HT1080 (cell line): ENCODE measurements at regions not wholly inside any gene's neighbourhood (a gene's known extent, or its start where the extent isn't known, plus 50 kb on each side); places are given as distances from the start of the nearest gene placed in this dataset.

Source experiments
- DNase-seq: peaks from one replicate; pipeline ENCODE4 v3.0.0-alpha.2; 2015; ENCODE audit warnings: low read depth

DNA sequence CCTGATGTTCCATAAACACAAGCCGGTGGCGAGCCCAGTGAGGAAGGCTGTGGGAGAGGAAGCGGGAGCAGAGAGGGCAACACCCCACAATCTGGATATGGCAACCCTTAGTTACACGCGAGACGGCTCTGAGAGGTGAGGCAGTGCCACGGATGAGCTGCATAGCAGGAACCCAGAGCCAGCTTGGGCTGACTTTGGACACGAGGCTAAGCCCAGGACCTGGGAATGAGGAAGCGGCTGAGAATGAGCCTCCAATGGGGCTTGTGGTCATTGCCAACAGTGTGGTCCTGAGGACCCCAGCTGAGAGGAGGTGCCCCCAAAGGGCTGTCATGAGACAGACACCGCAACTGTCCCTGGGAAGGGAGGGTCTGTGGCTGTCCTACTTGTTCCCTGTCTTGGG, 160.0 kb upstream of the SMIM23 start:
- no peak for DNase-seq

DNA sequence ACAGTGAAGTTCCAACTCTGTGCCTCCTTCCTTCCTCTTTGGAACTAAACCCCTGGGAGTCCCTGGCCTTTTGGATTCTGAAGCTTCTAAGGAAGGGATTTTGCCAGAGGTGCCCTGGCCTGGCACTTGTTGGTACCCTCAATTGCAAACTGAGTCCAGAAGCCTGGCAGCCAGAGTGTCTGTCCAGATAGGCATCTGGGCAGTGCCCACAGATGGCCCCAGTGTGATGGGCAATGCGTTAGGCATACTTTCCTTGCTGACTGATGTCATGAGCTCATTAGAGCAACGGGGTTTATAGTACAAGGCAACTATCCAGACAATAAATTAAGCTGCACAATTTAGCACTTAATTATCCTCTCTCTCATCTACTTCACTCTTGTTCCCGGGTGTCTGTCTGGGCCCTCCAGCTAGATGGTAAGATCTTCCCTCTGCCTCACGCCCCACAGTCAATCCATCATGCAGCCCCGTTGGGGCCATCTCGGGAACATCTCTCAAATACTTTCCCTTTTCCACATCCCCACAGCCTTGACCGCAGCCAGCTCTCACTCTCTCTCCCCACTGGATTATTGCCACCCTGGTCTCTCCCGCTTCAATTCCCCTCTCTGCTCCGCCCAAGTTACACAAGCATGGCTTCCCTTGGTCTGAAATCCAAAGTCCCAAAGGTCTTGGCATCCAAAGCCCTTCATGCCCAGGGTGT, 157.5 kb upstream of the SMIM23 start:
- DNase-seq: no peak

DNA sequence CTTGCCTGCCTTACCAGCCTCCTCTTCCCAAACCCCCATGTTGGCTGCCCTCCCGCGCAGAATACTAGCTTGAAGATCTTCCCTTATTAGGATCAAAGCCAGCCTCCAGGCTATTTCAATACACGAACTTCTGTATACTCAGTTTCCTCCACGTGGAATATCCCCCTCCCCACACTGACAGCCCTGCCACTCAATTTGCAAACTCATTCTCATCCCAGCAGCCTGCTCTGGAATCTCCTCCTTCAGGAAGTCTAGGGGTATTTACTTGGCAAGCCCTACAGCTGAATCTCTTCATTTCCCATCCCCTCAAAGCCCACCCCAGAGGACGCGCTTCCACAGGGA, 157.0 kb upstream of the SMIM23 start:
- no peak for DNase-seq

DNA sequence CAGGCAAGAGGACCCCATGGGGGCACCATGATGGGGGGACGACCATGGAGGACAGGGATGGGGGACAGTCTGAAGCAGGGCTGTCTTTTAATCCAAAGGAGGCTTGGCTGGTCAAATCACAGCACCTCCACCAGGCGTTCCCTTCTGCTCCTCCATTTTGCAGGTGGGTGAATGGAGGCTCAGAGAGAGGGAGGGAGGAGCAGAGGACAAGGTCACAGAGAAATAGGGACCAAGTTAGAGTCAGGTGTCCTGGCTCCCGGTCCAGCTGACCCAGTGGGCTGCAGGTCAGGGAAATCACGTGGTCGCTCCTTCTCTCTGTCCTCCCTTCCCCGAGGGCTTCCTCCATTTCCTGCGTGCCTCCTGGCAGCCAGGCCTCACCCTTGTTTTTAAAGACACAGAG, 156.4 kb upstream of the SMIM23 start:
- no peak for DNase-seq

DNA sequence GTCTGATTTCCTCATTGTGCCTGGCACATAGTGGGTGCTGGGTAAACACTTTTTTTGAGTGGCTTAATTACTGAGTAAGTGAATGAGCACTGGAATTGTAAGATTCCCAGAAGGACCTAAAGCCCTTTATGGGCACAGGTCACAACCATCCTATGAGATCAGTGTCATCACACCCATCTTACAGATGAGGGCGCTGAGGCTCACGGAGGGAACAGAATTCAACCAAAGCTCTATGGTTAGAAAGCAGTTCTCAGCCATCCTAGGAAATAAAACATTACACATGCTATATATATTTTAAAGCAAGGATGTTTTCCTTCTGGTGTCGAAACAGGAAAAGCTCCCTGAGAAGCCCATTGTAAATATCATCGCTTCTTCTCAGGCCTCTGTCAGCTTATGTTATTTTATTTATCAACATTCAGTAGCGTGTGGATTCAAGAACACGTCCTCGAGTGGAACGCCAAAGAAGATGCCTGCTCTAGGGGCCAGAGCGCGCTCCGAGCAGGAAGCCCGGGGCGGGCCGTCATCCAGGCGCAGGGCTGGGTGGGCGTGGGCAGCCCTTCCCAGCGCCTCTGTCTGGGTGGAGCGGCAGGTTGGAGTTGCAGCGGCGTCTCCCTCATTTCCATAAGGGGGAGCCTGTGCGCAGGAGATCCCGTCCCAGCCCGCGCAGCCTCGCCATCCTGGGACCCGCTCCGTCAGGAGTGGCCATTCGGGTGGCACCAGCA, 155.8 kb upstream of the SMIM23 start:
- no peak for DNase-seq

DNA sequence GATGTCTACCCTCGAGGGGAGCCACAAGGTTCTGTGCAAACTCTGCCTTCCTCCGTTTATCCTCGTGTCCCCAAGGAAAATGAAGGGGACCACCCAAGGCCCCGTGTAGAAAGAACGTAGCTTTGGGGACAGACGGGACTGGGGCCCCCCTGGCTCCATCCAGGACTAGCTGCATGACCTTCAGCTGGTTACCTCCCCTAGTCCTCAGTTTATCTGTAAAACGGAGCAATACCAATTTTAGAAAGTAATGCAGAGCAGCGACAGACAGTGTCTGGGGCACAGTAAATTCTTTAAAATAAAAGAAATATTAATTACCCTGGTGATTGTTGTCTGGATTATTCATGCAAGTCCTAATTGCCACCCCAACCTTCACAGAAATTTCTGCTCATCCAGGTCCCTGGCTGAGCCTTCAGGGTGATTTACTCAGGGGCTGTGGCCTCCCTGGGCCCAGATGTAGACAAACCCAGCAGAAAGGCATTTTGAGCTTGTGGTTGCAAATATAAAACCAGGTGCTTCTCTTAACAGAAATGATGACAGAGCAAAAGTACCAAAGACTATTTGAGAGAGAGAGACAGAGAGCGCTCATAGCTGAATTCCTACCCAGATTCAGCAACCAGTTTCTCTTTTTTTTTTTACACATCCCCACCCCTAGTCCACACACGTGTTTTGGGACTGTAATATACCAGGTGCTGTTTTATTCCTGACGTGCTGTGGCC, 155.1 kb upstream of the SMIM23 start:
- no peak for DNase-seq

DNA sequence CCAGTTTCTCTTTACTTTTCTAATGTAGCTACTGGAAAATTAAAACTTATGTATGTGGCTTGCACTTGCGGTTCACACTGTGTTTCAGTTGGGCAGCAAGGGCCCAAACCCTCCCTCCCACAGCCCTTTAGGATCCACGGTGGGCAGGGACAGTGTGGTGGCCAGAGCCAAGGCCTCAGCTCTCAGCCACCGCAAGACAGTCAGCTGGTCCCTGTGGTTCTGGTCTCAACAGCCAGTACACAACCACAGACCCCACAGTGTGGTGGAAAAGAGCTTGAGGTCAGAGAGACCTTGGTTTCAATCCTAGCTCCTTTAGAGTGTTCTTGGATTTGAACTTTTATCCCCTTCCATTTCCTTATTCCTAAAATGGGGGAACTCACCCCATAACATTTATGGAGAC, 153.0 kb upstream of the SMIM23 start:
- no peak for DNase-seq

DNA sequence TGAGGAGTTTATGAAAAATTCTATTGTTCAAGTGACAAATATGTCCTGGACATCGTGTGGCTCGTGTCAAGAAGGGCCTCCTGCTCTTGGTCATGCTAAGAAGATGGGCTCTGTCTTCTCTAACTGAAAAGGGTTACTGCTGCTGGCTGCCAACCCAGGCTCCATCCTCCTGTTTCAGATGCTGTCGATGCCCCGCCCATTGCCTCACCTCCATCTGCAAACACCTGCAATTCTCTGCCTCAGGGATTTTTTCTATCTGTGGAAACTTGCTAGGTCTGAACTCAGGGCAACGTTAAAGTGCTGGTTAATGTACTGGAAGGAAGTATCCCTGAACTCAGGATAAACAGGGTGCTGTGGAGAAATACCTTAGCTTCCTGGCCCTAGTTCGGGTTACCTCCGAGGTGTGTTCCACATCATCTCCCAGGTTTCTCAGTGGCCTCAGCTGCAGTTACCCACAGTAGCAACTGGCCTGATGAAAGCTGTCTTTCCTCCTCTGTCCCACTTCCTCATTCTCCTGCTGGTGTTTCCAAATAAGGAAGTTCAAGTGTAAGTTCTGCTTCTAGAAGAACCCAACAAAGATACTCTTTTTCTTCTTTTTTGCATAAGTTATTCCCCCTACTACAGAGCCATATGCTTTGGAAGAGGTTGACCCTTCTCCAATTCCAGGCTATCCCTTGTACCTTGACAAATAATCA, 151.7 kb upstream of the SMIM23 start:
- DNase-seq: no peak

DNA sequence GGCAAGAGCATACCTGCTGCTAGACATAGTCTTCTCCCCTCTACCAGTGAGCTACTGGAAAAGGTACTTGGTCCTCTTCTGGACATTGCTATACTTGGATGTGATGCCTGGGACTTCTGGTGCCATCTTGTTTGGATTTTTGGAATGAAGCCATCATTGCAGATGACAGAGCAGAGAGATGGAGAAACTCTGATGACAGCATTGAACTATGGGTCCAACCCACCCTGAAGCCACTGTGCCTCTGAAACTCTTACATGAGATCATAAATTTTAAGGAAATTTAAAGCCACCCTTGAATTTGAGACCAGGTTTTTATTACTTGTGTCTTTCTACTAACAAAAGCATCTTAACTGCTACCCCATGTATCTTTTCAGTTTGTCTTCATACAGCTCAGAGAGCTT, 151.1 kb upstream of the SMIM23 start:
- DNase-seq: no peak

DNA sequence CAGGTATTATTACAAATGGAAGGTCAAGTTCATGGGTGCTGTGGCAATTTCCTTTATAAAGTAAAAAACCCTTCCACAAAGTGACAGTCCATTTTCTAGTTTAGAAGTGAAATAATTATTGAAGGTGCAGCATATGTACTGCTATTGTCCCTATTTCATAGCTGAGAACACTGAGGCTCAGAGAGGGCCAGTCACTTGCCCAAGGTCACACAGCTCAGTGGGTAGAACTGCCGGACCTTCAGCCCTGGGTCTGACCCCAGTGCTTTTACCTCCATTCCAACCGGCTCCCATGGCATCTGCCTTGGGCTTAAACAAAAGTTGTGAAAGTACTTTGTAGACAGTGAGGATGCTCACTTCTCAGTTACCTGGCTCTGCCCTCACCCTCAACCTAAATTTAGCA, 150.6 kb upstream of the SMIM23 start:
- no peak for DNase-seq

DNA sequence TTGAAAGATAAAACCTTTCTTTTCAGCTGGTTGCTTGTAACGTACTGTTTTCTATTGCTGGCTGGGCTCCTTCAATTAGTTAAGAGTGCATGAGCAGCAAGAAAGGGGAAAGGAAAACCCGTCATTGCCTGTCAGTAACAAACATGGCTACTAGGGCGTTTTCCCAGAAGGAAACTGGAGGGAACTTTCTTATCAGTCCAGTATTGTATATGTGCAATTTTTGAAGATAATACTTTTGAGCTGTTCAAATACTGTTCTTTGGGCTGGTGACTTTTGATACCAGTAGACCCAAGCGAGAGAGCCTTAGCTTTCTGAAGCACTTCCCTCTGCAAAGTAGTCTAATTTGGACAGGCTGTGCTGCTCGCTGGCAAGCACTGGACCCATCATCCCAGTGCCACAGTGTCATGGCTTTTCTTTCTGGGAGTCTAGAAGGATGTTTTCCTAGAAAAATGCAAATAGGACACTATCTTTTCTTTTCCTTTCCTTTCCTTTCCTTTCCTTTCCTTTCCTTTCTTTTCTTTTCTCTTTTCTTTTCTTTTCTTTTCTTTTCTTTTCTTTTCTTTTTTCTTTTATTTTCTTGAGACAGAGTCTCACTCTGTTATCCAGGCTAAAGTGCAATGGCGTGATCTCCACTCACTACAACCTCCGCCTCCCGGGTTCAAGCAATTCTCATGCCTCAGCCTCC, 149.9 kb upstream of the SMIM23 start:
- no peak for DNase-seq

DNA sequence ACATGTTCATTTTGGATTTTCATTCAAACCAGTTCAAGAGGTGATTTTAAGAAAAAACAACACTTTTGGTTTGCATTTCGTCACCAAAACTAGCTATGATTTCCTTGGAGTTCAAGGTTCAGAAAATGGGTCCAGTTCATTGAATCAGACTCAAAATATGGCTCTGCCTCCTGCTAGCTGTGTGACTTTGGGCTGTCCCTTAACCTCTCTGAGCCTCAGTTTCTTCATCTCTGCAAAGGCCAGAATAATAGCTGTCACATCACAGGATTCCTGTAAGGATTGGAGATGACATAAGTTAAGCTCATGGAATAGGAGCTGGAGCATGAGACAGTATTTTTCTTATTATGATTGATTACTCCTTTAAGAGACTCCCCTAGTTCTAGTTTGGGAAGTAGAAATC, 147.8 kb upstream of the SMIM23 start:
- DNase-seq: no peak

DNA sequence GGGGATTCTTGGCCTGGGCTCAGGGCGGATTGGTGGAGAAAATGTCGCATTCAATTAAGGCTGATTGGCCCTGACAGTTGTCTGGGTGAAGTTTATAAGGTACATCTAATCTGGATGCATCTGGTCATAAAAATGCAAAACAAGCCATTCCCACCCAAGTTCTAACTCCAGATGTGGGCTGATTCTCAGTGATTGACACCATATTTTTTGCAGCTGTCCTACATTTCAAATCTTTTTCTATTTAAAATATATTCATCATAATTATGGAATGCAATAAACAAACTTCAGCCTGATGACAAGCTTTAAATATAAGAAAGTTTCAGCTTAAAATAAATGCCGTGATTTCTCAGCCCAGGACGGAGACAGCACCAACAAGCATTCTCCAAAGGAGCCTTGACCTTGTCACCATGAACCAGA, 146.4 kb upstream of the SMIM23 start:
- no peak for DNase-seq

DNA sequence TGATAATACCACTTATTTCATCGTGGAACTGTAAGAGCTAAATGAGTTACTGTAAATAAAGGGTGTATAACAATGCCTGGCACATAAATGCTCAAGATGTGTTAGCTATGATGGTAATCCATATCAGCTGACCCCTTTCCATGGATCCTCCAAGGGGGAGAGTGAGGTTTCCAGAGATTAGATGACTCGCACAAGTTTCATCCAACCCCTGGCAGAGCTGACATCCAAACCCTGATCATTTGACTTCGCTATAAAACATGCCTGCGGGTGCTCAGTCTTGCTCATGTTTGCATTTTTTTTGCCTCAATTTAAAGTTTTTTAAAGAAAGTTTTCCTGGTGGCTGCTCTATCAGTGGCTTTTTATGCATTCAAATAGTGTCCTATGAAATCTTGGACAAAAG, 145.7 kb upstream of the SMIM23 start:
- no peak for DNase-seq

DNA sequence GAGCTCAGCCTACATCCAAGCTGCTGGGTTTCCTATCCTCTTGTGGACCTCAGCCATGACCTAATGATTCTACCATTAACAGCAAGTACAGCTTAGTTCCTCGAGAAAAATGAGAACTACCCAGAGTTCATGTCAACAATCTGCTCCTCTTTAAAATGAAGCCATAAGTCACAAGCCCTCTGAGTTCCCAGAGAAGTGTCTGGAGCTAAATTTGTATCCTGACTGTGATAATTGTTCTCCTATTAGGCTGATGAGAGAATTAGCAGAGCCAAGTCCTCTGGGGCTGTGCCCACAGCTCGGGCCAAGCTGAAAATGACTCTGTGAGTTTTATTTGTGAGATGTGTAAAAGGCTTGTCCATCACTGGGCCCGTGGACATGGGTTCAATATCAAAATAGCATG, 145.1 kb upstream of the SMIM23 start:
- DNase-seq: no peak

DNA sequence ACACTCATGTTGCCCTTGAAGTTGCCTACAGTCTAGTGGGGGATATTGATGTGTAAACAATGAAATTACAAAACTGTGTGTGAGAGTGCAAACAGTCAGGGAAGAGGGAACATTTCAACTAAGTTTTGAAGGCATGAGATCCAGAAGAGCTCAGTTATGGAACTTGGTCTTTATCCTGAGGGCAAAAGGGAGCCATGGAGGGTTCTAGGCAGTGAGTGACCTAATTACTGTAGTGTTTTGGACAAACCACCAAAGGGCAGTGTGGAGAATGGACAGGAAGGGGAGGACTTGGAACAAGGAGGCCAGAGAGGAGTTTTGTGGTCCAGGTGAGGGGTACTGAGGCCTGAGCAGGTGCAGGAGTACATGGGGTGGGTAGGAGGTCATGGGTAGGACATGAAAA, 143.7 kb upstream of the SMIM23 start:
- no peak for DNase-seq

DNA sequence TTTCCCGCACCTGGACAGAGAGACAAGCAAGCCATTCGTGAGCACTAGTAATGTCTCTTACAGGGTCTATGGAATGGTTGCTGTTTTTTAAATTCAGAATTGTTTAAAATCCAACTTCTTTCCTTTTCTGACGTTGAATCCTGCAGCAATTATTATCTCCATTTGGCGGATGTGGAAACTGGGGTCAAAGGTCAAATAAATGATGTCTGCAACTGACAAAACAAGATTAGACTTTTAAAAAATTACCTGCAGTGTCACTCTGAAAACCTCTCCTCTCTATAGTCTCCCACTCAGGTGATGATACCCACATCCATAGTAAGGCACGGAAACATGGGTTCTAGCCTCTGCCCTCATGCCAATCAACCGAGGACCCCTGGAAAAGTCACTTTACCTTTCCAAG, 142.7 kb upstream of the SMIM23 start:
- DNase-seq: no peak

DNA sequence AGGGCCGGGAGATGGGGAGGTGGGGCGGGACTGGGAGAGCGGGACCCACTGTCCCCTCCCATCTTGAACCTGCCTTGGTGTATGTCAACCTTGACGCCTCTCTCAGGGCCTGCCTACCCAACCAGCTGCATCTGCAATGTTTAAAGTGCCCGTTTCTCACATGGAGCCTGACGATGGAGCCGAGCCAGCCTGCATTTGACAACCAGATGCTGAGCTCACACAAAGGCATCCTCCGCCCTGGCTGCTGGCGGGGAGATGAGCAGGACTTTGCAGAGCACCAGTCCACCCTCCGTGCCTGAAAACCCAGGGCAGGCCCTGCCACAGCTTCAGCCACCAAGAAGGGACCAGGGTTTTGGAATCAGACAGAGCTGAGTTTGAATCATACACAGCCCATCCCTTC, 141.1 kb upstream of the SMIM23 start:
- no peak for DNase-seq

DNA sequence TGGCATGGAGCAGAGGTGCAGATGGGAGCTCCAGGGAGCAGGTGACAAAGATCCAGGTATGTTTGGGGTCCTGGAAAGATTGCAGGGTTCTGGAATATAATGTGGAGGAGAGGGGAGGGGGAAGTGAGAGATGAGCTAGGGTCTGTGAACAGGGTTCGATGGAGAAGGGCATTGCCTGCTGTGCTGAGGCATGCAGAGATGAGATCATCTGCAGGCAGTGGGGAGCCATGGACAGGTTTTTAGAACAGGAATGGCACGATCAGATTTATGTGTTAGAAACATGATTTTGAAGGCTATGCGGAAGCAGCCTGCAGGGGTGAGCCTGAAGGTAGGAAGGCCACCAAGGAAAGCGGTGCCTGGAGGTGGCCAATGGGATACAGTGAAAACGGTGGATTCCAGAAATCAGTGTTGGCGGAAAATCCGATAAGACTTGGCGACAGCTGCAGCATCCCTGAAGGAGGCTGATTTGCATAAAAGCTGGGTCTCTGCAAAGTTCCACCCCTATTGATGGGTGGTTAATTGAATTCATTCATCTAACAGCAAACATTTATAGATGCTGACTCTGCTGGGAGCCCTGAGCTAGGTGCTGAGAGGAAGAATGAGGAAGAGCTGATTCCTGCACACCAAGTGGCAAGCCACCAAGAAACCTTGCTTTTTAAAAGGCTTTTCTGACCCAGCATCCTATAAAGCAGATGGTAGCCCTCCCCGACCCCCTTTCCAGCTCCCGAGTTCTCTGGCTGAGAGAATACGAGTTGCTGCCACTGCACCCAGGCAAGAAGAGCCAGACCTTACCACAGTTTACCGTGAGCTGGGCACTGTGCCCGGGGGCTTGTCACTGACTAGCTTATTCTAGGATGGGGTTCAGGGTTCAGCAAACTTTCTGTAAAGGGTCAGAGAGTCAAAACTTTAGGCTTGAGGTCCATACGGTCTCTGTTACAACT, 139.2 kb upstream of the SMIM23 start:
- DNase-seq: no peak
